K562 (cell line): ENCODE measurements at regions not wholly inside any gene's neighbourhood (a gene's known extent, or its start where the extent isn't known, plus 50 kb on each side); places are given as distances from the start of the nearest gene placed in this dataset.

Experiments used
- ATAC-seq: fragments of 200-7000 bp; cut with Tn5 transposase; 3 replicates; pipeline ENCODE4 v1.9.1; 2020; ENCODE audit warnings: moderate library complexity
- BruUV-seq: library from RNA; stranded (reverse); fragments of 400-500 nt; replicated peaks from 2 replicates; lab custom pipeline; 2021; lab: Mats Ljungman, UMichigan
- CTCF ChIA-PET: fragments of 300-600 bp; formaldehyde crosslinking; extraction: SDS; loops from one replicate; lab custom pipeline; 2021; ENCODE audit warnings: low intra/inter-chr PET ratio; lab: Yijun Ruan, JAX
- POLR2A ChIA-PET: fragments of 300-600, 350-650 bp; sonication (Branson Sonifier 250); formaldehyde crosslinking; extraction: SDS; loops from one replicate; lab custom pipeline; 2021; ENCODE audit warnings: antibody characterized with exemption, inconsistent platforms; lab: Yijun Ruan, JAX
- DNase-seq, 4 experiments: peaks; one replicate each; pipeline versions ENCODE4 v3.0.0 to v3.0.0-alpha.2; 2011 to 2018; ENCODE audit warnings: low spot score in 3 of 4, mixed read lengths in 3 of 4; ENCODE audit errors: extremely low read depth in 1 of 4
- FAIRE-seq: peaks from 2 replicates; lab custom pipeline; 2011; peaks lifted over from hg19 to GRCh38; lab: Jason Lieb, UNC
- H2AFZ ChIP-seq: 2 replicates; pipeline ENCODE4 v1.6.0; 2011; ENCODE audit warnings: low read depth, low read length, control low read depth, inconsistent platforms
- H3K27ac ChIP-seq: fragments of 200-600 bp; 3 replicates; pipeline ENCODE4 v1.8.0; 2011; ENCODE audit warnings: low read depth, mild to moderate bottlenecking, control low read depth, inconsistent platforms, low read length, moderate library complexity, mixed read lengths; ENCODE audit errors: extremely low read depth
- H3K27me3 ChIP-seq, 2 experiments: fragments of 300-600 bp in 1 of 2; 2 replicates in 1 of 2; 3 replicates in 1 of 2; pipeline versions ENCODE4 v1.6.0 to v1.8.0; 2011; ENCODE audit warnings: inconsistent platforms in 2 of 2, low read length in 2 of 2, mild to moderate bottlenecking in 1 of 2, mixed read lengths in 1 of 2, moderate library complexity in 1 of 2; ENCODE audit not compliant: control insufficient read depth in 2 of 2, insufficient read depth in 2 of 2
- H3K36me3 ChIP-seq: fragments of 300-600 bp; 3 replicates; pipeline ENCODE4 v1.8.0; 2011; ENCODE audit warnings: mild to moderate bottlenecking, low read length, inconsistent platforms; ENCODE audit not compliant: control insufficient read depth, insufficient read depth
- H3K4me1 ChIP-seq, 2 experiments: fragments of 200-600 bp in 1 of 2; replicated peaks in 1 of 2; 2 replicates in 1 of 2; 3 replicates in 1 of 2; pipeline versions ENCODE4 v1.5.1 to v1.8.0; 2011; ENCODE audit warnings: inconsistent platforms in 2 of 2, low read length in 2 of 2, mild to moderate bottlenecking in 1 of 2, mixed read lengths in 1 of 2, moderate library complexity in 1 of 2; ENCODE audit not compliant: control insufficient read depth in 2 of 2, insufficient read depth in 2 of 2
- H3K4me2 ChIP-seq: 2 replicates; pipeline ENCODE4 v1.6.1; 2011; ENCODE audit warnings: low read length, control low read depth, inconsistent platforms, mixed read lengths; ENCODE audit not compliant: insufficient read depth
- H3K4me3 ChIP-seq: fragments of 200-600 bp; sonication (generic), shearing (Covaris generic); 2 replicates; pipeline ENCODE4 v1.5.1; 2016; ENCODE audit warnings: control low read depth, inconsistent platforms
- H3K79me2 ChIP-seq: fragments of 200-600 bp; 3 replicates; pipeline ENCODE4 v1.8.0; 2011; ENCODE audit warnings: low read length, inconsistent platforms; ENCODE audit not compliant: control insufficient read depth, insufficient read depth
- H3K9ac ChIP-seq, 2 experiments: 2 replicates each; pipeline versions ENCODE4 v1.6.0 to v1.6.1; 2011; ENCODE audit warnings: low read depth in 2 of 2, low read length in 2 of 2, control low read depth in 1 of 2, inconsistent platforms in 1 of 2, mild to moderate bottlenecking in 1 of 2, mixed read lengths in 1 of 2; ENCODE audit not compliant: insufficient read depth in 1 of 2
- H3K9me1 ChIP-seq: one replicate; pipeline ENCODE4 v1.6.0; 2011; ENCODE audit warnings: inconsistent platforms, mild to moderate bottlenecking, low read length, moderate library complexity; ENCODE audit not compliant: control insufficient read depth, insufficient read depth
- H3K9me3 ChIP-seq: replicated peaks from 2 replicates; pipeline ENCODE4 v1.5.1; 2011; ENCODE audit warnings: low read depth, low read length, inconsistent platforms; ENCODE audit not compliant: control insufficient read depth, insufficient read depth
- H4K20me1 ChIP-seq: replicated peaks from 2 replicates; pipeline ENCODE4 v1.6.1; 2011; ENCODE audit warnings: low read length, inconsistent platforms, mixed read lengths; ENCODE audit not compliant: control insufficient read depth, insufficient read depth
- BRD4 ChIP-seq: fragments of 200-600 bp; sonication (generic); IDR thresholded peaks from 2 replicates; pipeline ENCODE4 v1.6.1; 2017; ENCODE audit warnings: inconsistent platforms
- CBX1 ChIP-seq: sonication (generic); IDR thresholded peaks from 2 replicates; pipeline ENCODE4 v1.6.1; 2016; ENCODE audit warnings: antibody characterized with exemption, low read depth, mild to moderate bottlenecking
- CBX2 ChIP-seq: fragments of 200-600 bp; sonication (generic); IDR thresholded peaks from one replicate; pipeline ENCODE4 v1.6.1; 2012; ENCODE audit warnings: mild to moderate bottlenecking, low read length, inconsistent platforms; ENCODE audit not compliant: insufficient read depth, poor library complexity, severe bottlenecking
- ELF2 ChIP-seq: fragments of 250-450 bp; sonication (Bioruptor Pico); IDR thresholded peaks from 2 replicates; pipeline ENCODE4 v1.5.0; 2021; ENCODE audit warnings: mild to moderate bottlenecking
- KHSRP ChIP-seq: fragments of 450-650 bp; IDR thresholded peaks from 2 replicates; pipeline ENCODE4 v1.6.1; 2017
- MLLT1 ChIP-seq, 2 experiments: fragments of 450-650 bp; IDR thresholded peaks; 2 replicates each; pipeline ENCODE4 v1.6.1; 2016
- MNT ChIP-seq, 2 experiments: fragments of 450-650 bp; conservative IDR thresholded peaks; 2 replicates each; pipeline ENCODE4 v1.6.1; 2017; ENCODE audit warnings: mild to moderate bottlenecking in 2 of 2, moderate library complexity in 2 of 2
- NR2C1 ChIP-seq, 2 experiments: fragments of 450-650 bp; IDR thresholded peaks; 2 replicates each; pipeline ENCODE4 v1.6.1; 2017; ENCODE audit warnings: mild to moderate bottlenecking in 2 of 2, antibody characterized with exemption in 1 of 2, inconsistent platforms in 1 of 2, missing compliant biosample characterization in 1 of 2, missing genetic modification characterization in 1 of 2
- RBM17 ChIP-seq: fragments of 200-400 bp; formaldehyde crosslinking; IDR thresholded peaks from 2 replicates; pipeline ENCODE4 v1.6.1; 2017; ENCODE audit warnings: low read depth, mild to moderate bottlenecking, low read length, borderline replicate concordance
- ZFX ChIP-seq: sonication (generic); formaldehyde crosslinking; IDR thresholded peaks from 2 replicates; pipeline ENCODE4 v1.8.0; 2022; ENCODE audit warnings: mild to moderate bottlenecking, missing genetic modification reagents, moderate library complexity
- ZNF146 ChIP-seq: IDR thresholded peaks from one replicate; pipeline ENCODE4 v1.6.1; 2018; ENCODE audit warnings: missing compliant biosample characterization; ENCODE audit not compliant: unreplicated experiment
- ZNF583 ChIP-seq: fragments of 250-450 bp; sonication (Bioruptor Pico); IDR thresholded peaks from 2 replicates; pipeline ENCODE4 v1.4.0; 2020
- WGBS: fragments of 100-300 bp; shearing (Covaris generic); methylation state at CpG from one replicate; pipeline ENCODE4 v1.1.6; 2016; ENCODE audit warnings: low coverage, mixed read lengths; ENCODE audit not compliant: insufficient coverage; ENCODE audit errors: missing lambda C conversion rate; 5-methylcytosine and 5-hydroxymethylcytosine counted together
- in situ Hi-C: fragments of 300-500 bp; cut with MboI; formaldehyde crosslinking; loops from 4 replicates; pipeline ENCODE4 v1.15.0; 2018; ENCODE audit warnings: inconsistent platforms, mixed read lengths
- intact Hi-C: fragments of 100-400 bp; cut with micrococcal nuclease; formaldehyde crosslinking; loops from 2 replicates; pipeline ENCODE4 v1.14.2; 2022
- TF ChIP-seq, protein P1 (sequence below): IDR thresholded peaks from 2 replicates; pipeline ENCODE4 v1.6.1; 2011; ENCODE audit warnings: borderline replicate concordance, low read depth, mild to moderate bottlenecking, moderate library complexity, low read length; ENCODE audit not compliant: insufficient read depth, poor library complexity, severe bottlenecking
- TF ChIP-seq, protein P2 (sequence below), 3 experiments: fragments of 200-800 bp in 1 of 3; sonication (Bioruptor generic) in 1 of 3; sonication (generic) in 1 of 3; formaldehyde crosslinking in 1 of 3; IDR thresholded peaks; 2 replicates each; pipeline versions ENCODE4 v1.6.1 to v1.8.0; 2016 to 2022; ENCODE audit warnings: mild to moderate bottlenecking in 2 of 3, missing compliant biosample characterization in 2 of 3, missing genetic modification characterization in 2 of 3, missing genetic modification reagents in 1 of 3
- TF ChIP-seq, protein P3 (sequence below): sonication (generic); formaldehyde crosslinking; IDR thresholded peaks from 2 replicates; pipeline ENCODE4 v1.8.0; 2022; ENCODE audit warnings: mild to moderate bottlenecking, missing genetic modification reagents

DNA sequence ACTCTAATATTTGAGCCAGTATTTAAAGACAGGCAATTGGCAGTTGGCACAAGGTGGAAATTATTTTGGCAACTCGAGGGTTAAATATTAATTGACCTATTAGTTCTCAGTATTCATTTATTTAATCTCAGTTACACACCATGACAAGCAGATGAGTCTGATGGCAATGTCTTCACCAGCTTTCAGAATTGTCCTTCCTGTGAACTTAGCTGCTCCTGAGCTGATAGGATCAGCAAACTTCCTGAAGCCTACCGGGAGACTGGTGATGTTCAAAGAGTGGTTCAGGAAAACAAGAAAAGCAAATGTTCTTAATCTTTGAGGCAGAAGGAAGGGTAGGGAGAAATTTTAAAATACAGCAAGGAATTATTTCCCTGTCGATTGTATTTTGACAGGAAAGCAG is 522.2 kb downstream of the SOX2 start:
- Histone ChIP-seq H3K9me1 (no peaks in the 10 kb centered on the region), H2AFZ (no peak overlapping the region), H3K4me3 (no peak overlapping the region), H3K36me3 (no peaks in the 10 kb centered on the region), H3K27ac (no peak overlapping the region), H3K27me3 (no peaks in the 10 kb centered on the region), H4K20me1 (no peaks in the 10 kb centered on the region), H3K9ac (no peak overlapping the region), H3K4me1 (no peaks in the 10 kb centered on the region), H3K9me3 (no peaks in the 10 kb centered on the region), H3K79me2 (no peaks in the 10 kb centered on the region), H3K4me2 (no peak overlapping the region)
- intact Hi-C loops (no loop called here), in situ Hi-C loops (no loop called here)
- ATAC-seq = no peak
- POLR2A ChIA-PET = interaction anchor here (1.2 kb wide), 1 partner anchor 36 kb away, joined by 5 read pairs; no protein-coding TSS in a partner anchor
- no peak for DNase-seq
- 0% methylated on average over 3 of the region's 3 CpGs for WGBS
- CTCF ChIA-PET = no interaction called here
- no TSS peak for BruUV-seq
- no peak for FAIRE-seq
- TF ChIP-seq MLLT1 (IDR thresholded peaks at IDR 0.05) (no peak), ZNF583 (CRISPR knock-in tag) (no peak), MNT (conservative IDR thresholded peaks at IDR 0.05) (no peak), CBX1 (no peak), ELF2 (CRISPR knock-in tag) (no peak), ZNF146 (no peak), BRD4 (no peak), NR2C1 (IDR thresholded peaks at IDR 0.05) (no peak), NR2C1 (tag; IDR thresholded peaks at IDR 0.05) (no peak), ZFX (CRISPR knock-in tag) (no peak), RBM17 (no peak), KHSRP (no peak), CBX2 (no peak)
- TF ChIP-seq, protein P1, sequence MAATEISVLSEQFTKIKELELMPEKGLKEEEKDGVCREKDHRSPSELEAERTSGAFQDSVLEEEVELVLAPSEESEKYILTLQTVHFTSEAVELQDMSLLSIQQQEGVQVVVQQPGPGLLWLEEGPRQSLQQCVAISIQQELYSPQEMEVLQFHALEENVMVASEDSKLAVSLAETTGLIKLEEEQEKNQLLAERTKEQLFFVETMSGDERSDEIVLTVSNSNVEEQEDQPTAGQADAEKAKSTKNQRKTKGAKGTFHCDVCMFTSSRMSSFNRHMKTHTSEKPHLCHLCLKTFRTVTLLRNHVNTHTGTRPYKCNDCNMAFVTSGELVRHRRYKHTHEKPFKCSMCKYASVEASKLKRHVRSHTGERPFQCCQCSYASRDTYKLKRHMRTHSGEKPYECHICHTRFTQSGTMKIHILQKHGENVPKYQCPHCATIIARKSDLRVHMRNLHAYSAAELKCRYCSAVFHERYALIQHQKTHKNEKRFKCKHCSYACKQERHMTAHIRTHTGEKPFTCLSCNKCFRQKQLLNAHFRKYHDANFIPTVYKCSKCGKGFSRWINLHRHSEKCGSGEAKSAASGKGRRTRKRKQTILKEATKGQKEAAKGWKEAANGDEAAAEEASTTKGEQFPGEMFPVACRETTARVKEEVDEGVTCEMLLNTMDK = no peak
- TF ChIP-seq, protein P2, sequence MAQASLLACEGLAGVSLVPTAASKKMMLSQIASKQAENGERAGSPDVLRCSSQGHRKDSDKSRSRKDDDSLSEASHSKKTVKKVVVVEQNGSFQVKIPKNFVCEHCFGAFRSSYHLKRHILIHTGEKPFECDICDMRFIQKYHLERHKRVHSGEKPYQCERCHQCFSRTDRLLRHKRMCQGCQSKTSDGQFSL (CRISPR knock-in tag; IDR thresholded peaks at IDR 0.05) = no peak
- TF ChIP-seq, protein P2 (tag; IDR thresholded peaks at IDR 0.05) = no peak
- TF ChIP-seq, protein P3, sequence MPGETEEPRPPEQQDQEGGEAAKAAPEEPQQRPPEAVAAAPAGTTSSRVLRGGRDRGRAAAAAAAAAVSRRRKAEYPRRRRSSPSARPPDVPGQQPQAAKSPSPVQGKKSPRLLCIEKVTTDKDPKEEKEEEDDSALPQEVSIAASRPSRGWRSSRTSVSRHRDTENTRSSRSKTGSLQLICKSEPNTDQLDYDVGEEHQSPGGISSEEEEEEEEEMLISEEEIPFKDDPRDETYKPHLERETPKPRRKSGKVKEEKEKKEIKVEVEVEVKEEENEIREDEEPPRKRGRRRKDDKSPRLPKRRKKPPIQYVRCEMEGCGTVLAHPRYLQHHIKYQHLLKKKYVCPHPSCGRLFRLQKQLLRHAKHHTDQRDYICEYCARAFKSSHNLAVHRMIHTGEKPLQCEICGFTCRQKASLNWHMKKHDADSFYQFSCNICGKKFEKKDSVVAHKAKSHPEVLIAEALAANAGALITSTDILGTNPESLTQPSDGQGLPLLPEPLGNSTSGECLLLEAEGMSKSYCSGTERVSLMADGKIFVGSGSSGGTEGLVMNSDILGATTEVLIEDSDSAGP (CRISPR knock-in tag) = no peak
